Common myeloid progenitor, CD34-positive (primary cell): ENCODE measurements at regions not wholly inside any gene's neighbourhood (a gene's known extent, or its start where the extent isn't known, plus 50 kb on each side); places are given as distances from the start of the nearest gene placed in this dataset.

ENCODE experiments used
- CTCF ChIA-PET: fragments of 350-600 bp; sonication (Branson Sonifier 250); formaldehyde crosslinking; loops from one replicate; lab custom pipeline; 2021; ENCODE audit warnings: antibody characterized with exemption; lab: Charles Lee
- POLR2A ChIA-PET: fragments of 350-600 bp; sonication (Branson Sonifier 250); formaldehyde crosslinking; loops from one replicate; lab custom pipeline; 2021; ENCODE audit warnings: antibody characterized with exemption; lab: Charles Lee
- DNase-seq, 3 donors: peaks; one replicate each; pipeline versions ENCODE4 v3.0.0 to v3.0.0-alpha.2; 2013
- H3K27ac ChIP-seq, 2 experiments: 1 replicate in 1 of 2; 2 replicates in 1 of 2; pipeline ENCODE4 v1.7.0; 2013; ENCODE audit warnings: inconsistent platforms in 2 of 2, low read length in 2 of 2, mild to moderate bottlenecking in 2 of 2, low read depth in 1 of 2, moderate library complexity in 1 of 2; ENCODE audit not compliant: severe bottlenecking in 2 of 2, insufficient read depth in 1 of 2, poor library complexity in 1 of 2
- H3K27me3 ChIP-seq, 5 experiments: replicated peaks in 2 of 5; 1 replicate in 3 of 5; 2 replicates in 2 of 5; pipeline versions ENCODE4 v1.6.1 to v1.7.0; 2013; ENCODE audit warnings: low read length in 4 of 5, mild to moderate bottlenecking in 2 of 5, moderate library complexity in 2 of 5, inconsistent platforms in 1 of 5; ENCODE audit not compliant: insufficient read depth in 5 of 5, control insufficient read depth in 4 of 5
- H3K36me3 ChIP-seq, 4 experiments: 1 replicate in 2 of 4; 2 replicates in 2 of 4; pipeline versions ENCODE4 v1.6.1 to v1.7.0; 2013; ENCODE audit warnings: low read length in 3 of 4, control low read depth in 1 of 4, mild to moderate bottlenecking in 1 of 4; ENCODE audit not compliant: control insufficient read depth in 4 of 4, insufficient read depth in 4 of 4
- H3K4me1 ChIP-seq, 4 experiments: 1 replicate in 3 of 4; 2 replicates in 1 of 4; pipeline versions ENCODE4 v1.6.1 to v1.7.1; 2013; ENCODE audit warnings: low read length in 3 of 4, mild to moderate bottlenecking in 3 of 4, control low read depth in 1 of 4, inconsistent platforms in 1 of 4, moderate library complexity in 1 of 4; ENCODE audit not compliant: control insufficient read depth in 4 of 4, insufficient read depth in 4 of 4; ENCODE audit errors: control extremely low read depth in 1 of 4
- H3K4me3 ChIP-seq, 7 experiments: 1 replicate in 4 of 7; 2 replicates in 3 of 7; pipeline versions ENCODE4 v1.5.1 to v1.7.0; 2013; ENCODE audit warnings: mild to moderate bottlenecking in 7 of 7, low read length in 6 of 7, moderate library complexity in 6 of 7, inconsistent platforms in 2 of 7, low read depth in 2 of 7, control low read depth in 1 of 7; ENCODE audit not compliant: insufficient read depth in 4 of 7, control insufficient read depth in 1 of 7; ENCODE audit errors: extremely low read depth in 1 of 7
- H3K9me3 ChIP-seq, 5 experiments: 1 replicate in 4 of 5; 2 replicates in 1 of 5; pipeline versions ENCODE4 v1.6.1 to v1.7.1; 2013; ENCODE audit warnings: low read length in 4 of 5, mild to moderate bottlenecking in 2 of 5, inconsistent platforms in 1 of 5, low read depth in 1 of 5, moderate library complexity in 1 of 5; ENCODE audit not compliant: control insufficient read depth in 4 of 5, insufficient read depth in 2 of 5; ENCODE audit errors: control extremely low read depth in 1 of 5
- WGBS: methylation state at CpG from one replicate; pipeline ENCODE4 v1.1.5; 2013; ENCODE audit not compliant: insufficient coverage; 5-methylcytosine and 5-hydroxymethylcytosine counted together

GRCh38 chr3:159170436-159171003 is 368.7 kb downstream of the MFSD1 start:
- CTCF ChIA-PET = interaction anchor here (0.6 kb wide), 1 partner anchor 11 kb away, joined by 3 read pairs; no protein-coding TSS in a partner anchor
- no peaks in the 10 kb centered on the region for H3K4me1 ChIP-seq
- H3K36me3 ChIP-seq = no peaks in the 10 kb centered on the region
- H3K4me3 ChIP-seq = no peak overlapping the region
- 89% methylated on average over 1 of the region's 4 CpGs for WGBS
- H3K27me3 ChIP-seq = no peaks in the 10 kb centered on the region
- no peak overlapping the region for H3K27ac ChIP-seq
- DNase-seq = no peak
- no peaks in the 10 kb centered on the region for H3K9me3 ChIP-seq
- POLR2A ChIA-PET = no interaction called here

GRCh38 chr3:159171333-159171732 is 369.5 kb downstream of the MFSD1 start:
- POLR2A ChIA-PET = no interaction called here
- WGBS = 56% methylated on average over 3 of the region's 3 CpGs
- CTCF ChIA-PET = no interaction called here
- no peaks in the 10 kb centered on the region for H3K27me3 ChIP-seq
- no peaks in the 10 kb centered on the region for H3K4me1 ChIP-seq
- H3K36me3 ChIP-seq = no peaks in the 10 kb centered on the region
- H3K9me3 ChIP-seq = no peaks in the 10 kb centered on the region
- no peak for DNase-seq
- H3K4me3 ChIP-seq = no peak overlapping the region
- H3K27ac ChIP-seq = no peak overlapping the region

GRCh38 chr3:159172473-159172872 is 370.6 kb downstream of the MFSD1 start:
- no peak overlapping the region for H3K4me3 ChIP-seq
- H3K36me3 ChIP-seq = no peaks in the 10 kb centered on the region
- DNase-seq = no peak
- H3K4me1 ChIP-seq = no peaks in the 10 kb centered on the region
- no peaks in the 10 kb centered on the region for H3K27me3 ChIP-seq
- ChIA-PET CTCF (no interaction called here), POLR2A (no interaction called here)
- H3K27ac ChIP-seq = no peak overlapping the region
- no CpG with 5 or more reads among the region's 2 CpGs for WGBS
- H3K9me3 ChIP-seq = no peaks in the 10 kb centered on the region

GRCh38 chr3:159174715-159175692 is 373.1 kb downstream of the MFSD1 start:
- H3K27me3 ChIP-seq = no peaks in the 10 kb centered on the region
- H3K36me3 ChIP-seq = no peaks in the 10 kb centered on the region
- ChIA-PET POLR2A (no interaction called here), CTCF (no interaction called here)
- no peak for DNase-seq
- H3K4me3 ChIP-seq = no peak overlapping the region
- 100% methylated on average over 2 of the region's 7 CpGs for WGBS
- no peaks in the 10 kb centered on the region for H3K4me1 ChIP-seq
- no peaks in the 10 kb centered on the region for H3K9me3 ChIP-seq
- no peak overlapping the region for H3K27ac ChIP-seq

GRCh38 chr3:159178209-159178897 is 376.5 kb downstream of the MFSD1 start:
- H3K4me3 ChIP-seq = no peak overlapping the region
- ChIA-PET POLR2A (no interaction called here), CTCF (no interaction called here)
- no peaks in the 10 kb centered on the region for H3K36me3 ChIP-seq
- no peaks in the 10 kb centered on the region for H3K9me3 ChIP-seq
- H3K27me3 ChIP-seq = peaks cover 0 to 2% (median 0%) of the 10 kb centered on the region in 5 experiments
- DNase-seq = no peak
- WGBS = 80% methylated on average over 1 of the region's 4 CpGs
- H3K27ac ChIP-seq = no peak overlapping the region
- H3K4me1 ChIP-seq = no peaks in the 10 kb centered on the region

- Histone ChIP-seq H3K4me3 (no peak overlapping the region), H3K4me1 (no peaks in the 10 kb centered on the region), H3K27me3 (peaks cover 0 to 2% (median 0%) of the 10 kb centered on the region in 5 experiments), H3K27ac (no peak overlapping the region), H3K9me3 (no peaks in the 10 kb centered on the region), H3K36me3 (no peaks in the 10 kb centered on the region)
- ChIA-PET POLR2A (no interaction called here), CTCF (interaction anchor here (0.8 kb wide), 1 partner anchor 307 kb away, joined by 3 read pairs; no protein-coding TSS in a partner anchor)
- DNase-seq = no peak
Observed at GRCh38 chr3:159182961-159183360, 381.1 kb downstream of the MFSD1 start.
